Vagina (tissue), 2 donors: ENCODE measurements at regions not wholly inside any gene's neighbourhood (a gene's known extent, or its start where the extent isn't known, plus 50 kb on each side); places are given as distances from the start of the nearest gene placed in this dataset.

ENCODE experiments used
- CTCF ChIP-seq, 3 experiments: fragments of 450-650 bp in 2 of 3; fragments of 200-600 bp in 1 of 3; sonication (generic) in 1 of 3; IDR thresholded peaks; one replicate each; pipeline ENCODE4 v1.5.1; 2017 to 2019; ENCODE audit warnings: antibody characterized with exemption in 3 of 3, mild to moderate bottlenecking in 2 of 3, moderate library complexity in 2 of 3
- POLR2A ChIP-seq, 2 donors: fragments of 450-650 bp; IDR thresholded peaks; one replicate each; pipeline ENCODE4 v1.6.1; 2017; ENCODE audit warnings: antibody characterized with exemption in 2 of 2, mild to moderate bottlenecking in 2 of 2, moderate library complexity in 2 of 2
- POLR2AphosphoS5 ChIP-seq, 2 donors: sonication (generic); formaldehyde crosslinking; IDR thresholded peaks; one replicate each; pipeline ENCODE4 v1.9.0; 2017; ENCODE audit warnings: antibody characterized with exemption in 2 of 2, mild to moderate bottlenecking in 2 of 2, low read depth in 1 of 2; ENCODE audit not compliant: insufficient read depth in 1 of 2

DNA sequence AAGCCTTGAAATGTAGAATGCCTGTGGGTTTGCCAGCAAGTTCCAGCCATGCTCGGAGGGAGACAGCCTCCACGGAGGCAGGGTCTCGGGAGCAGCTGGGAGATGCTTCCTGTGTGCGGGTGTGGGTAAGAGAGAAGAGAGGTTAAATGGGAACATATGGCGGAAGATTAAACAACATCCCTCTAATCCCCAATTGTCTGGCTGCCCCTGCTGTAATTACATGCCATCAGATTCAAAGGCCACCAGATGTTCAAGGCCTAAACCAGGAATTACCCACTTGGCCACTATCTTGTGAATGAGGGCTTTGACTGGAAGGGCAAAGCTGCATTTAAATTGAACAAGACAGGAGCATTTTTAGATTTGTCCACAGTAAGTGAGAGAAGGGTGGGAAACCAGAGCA lies 81.4 kb upstream of the BACE2 start:
- TF ChIP-seq CTCF (IDR thresholded peaks at IDR 0.05) (no peak), POLR2A (IDR thresholded peaks at IDR 0.05) (no peak), POLR2AphosphoS5 (IDR thresholded peaks at IDR 0.05; ENCODE audit: insufficient read depth in 1 of 2, low read depth in 1 of 2) (no peak)
